ENCODE measurements at regions not wholly inside any gene's neighbourhood (a gene's known extent, or its start where the extent isn't known, plus 50 kb on each side); places are given as distances from the start of the nearest gene placed in this dataset.
A peak's percentile ranks its signal among the peaks of the same experiment; 100 is the strongest.

- no peak for ATAC-seq
- Mint-ChIP-seq H3K4me3 (no peak overlapping the region), H3K27me3 (no peaks in the 10 kb centered on the region), H3K9me3 (peaks cover 0 to 12% of the 10 kb centered on the region in 2 donors), H3K4me1 (no peaks in the 10 kb centered on the region), H3K27ac (no peak overlapping the region)
- DNase-seq, result no peak
Measured at GRCh38 chr4:96103086-96103485, 263.2 kb downstream of the PDHA2 start.

DNA sequence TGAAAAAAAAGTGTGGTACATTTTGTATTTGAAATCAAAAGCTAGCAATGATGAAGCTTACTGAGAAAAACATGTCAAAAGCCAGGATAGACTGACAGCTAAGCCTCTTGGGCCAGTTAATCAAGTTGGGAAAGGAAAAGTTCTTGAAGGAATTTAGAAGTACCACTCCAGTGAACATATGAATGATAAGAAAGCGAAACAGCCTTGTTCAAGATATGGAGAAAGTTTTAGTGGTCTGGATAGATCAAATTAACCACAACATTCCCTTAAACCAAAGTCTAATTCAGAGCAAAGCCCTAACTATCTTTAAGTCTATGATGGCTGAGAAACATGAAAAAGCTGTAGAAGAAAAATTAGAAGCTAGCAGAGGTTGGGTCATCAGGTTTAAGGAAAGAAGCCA, 268.3 kb downstream of the PDHA2 start:
- DNase-seq (no peak), ATAC-seq (no peak)
- H3K27me3 Mint-ChIP-seq, result no peaks in the 10 kb centered on the region
- H3K4me1 Mint-ChIP-seq, result no peaks in the 10 kb centered on the region
- H3K27ac Mint-ChIP-seq, result no peak overlapping the region
- no peak overlapping the region for H3K4me3 Mint-ChIP-seq
- peaks cover 0 to 6% of the 10 kb centered on the region in 2 donors for H3K9me3 Mint-ChIP-seq

- H3K27ac Mint-ChIP-seq, result no peak overlapping the region
- no peak overlapping the region for H3K4me3 Mint-ChIP-seq
- H3K4me1 Mint-ChIP-seq, result no peaks in the 10 kb centered on the region
- DNase-seq, result no peak
- ATAC-seq, result no peak
- peaks cover 8% of the 10 kb centered on the region for H3K27me3 Mint-ChIP-seq
- H3K9me3 Mint-ChIP-seq, result peaks cover 0 to 6% of the 10 kb centered on the region in 2 donors
Measured at GRCh38 chr4:96112631-96113030, 272.7 kb downstream of the PDHA2 start.

GRCh38 chr4:96120206-96120605, 280.3 kb downstream of the PDHA2 start:
- peak overlapping the region in 1 of 2 donors; percentile 67 for H3K27ac Mint-ChIP-seq
- no peak for ATAC-seq
- H3K9me3 Mint-ChIP-seq, result peaks cover 5 to 8% of the 10 kb centered on the region in 2 donors
- H3K4me3 Mint-ChIP-seq, result no peak overlapping the region
- H3K4me1 Mint-ChIP-seq, result no peaks in the 10 kb centered on the region
- H3K27me3 Mint-ChIP-seq, result no peaks in the 10 kb centered on the region
- no peak for DNase-seq

GRCh38 chr4:96126227-96126626, 286.3 kb downstream of the PDHA2 start:
- DNase-seq (no peak), ATAC-seq (peak; percentile 46)
- H3K27ac Mint-ChIP-seq, result no peak overlapping the region
- H3K9me3 Mint-ChIP-seq, result peaks cover 5 to 8% of the 10 kb centered on the region in 2 donors
- no peak overlapping the region for H3K4me3 Mint-ChIP-seq
- H3K27me3 Mint-ChIP-seq, result no peaks in the 10 kb centered on the region
- H3K4me1 Mint-ChIP-seq, result no peaks in the 10 kb centered on the region

DNA sequence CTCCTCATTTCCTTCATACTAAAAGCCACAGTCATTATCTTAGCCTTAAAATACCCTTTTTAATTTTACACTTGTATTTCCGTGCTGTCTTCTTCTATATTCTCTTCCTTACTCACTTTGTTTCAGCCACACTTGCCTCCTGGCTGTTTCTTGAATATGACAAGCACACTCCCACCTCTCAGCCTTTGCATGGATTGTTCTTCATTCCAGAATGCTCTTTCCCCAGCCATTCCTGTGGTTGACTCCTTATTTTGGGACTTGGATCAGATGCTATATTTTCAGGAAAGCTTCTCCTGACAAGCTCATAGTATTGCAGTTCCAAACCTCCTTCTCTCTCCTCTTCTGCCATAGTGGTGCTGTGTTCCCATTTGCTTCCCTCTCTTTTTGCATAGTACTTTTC, 291.3 kb downstream of the PDHA2 start:
- H3K9me3 Mint-ChIP-seq, result no peaks in the 10 kb centered on the region
- H3K27me3 Mint-ChIP-seq, result no peaks in the 10 kb centered on the region
- no peak overlapping the region for H3K27ac Mint-ChIP-seq
- no peaks in the 10 kb centered on the region for H3K4me1 Mint-ChIP-seq
- DNase-seq (no peak), ATAC-seq (no peak)
- H3K4me3 Mint-ChIP-seq, result no peak overlapping the region

GRCh38 chr4:96134806-96135205, 294.9 kb downstream of the PDHA2 start:
- H3K27ac Mint-ChIP-seq, result no peak overlapping the region
- H3K9me3 Mint-ChIP-seq, result no peaks in the 10 kb centered on the region
- H3K4me3 Mint-ChIP-seq, result no peak overlapping the region
- DNase-seq, result no peak
- no peak for ATAC-seq
- H3K27me3 Mint-ChIP-seq, result no peaks in the 10 kb centered on the region
- no peaks in the 10 kb centered on the region for H3K4me1 Mint-ChIP-seq

DNA sequence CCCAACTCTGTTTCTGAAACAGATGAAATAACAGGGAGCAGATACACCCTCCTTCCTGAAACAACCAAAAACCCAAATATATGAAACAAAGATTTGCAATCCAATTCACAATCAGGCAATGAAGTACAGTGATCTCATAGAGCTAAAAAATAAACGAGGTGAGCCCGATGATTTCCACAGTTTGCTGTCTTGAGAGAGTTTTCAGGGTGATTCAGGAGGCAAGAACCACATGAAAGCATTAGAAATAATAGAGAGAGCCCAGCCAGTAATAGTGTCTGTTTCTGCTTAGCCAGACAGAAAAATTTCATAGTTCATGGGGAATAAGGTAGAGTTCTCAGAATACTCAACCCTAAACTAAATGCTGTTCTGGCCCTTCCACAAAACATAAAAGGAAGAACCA, 296.2 kb downstream of the PDHA2 start:
- Mint-ChIP-seq H3K4me1 (no peaks in the 10 kb centered on the region), H3K4me3 (no peak overlapping the region), H3K27ac (no peak overlapping the region), H3K27me3 (no peaks in the 10 kb centered on the region), H3K9me3 (no peaks in the 10 kb centered on the region)
- no peak for DNase-seq
- ATAC-seq, result no peak

DNA sequence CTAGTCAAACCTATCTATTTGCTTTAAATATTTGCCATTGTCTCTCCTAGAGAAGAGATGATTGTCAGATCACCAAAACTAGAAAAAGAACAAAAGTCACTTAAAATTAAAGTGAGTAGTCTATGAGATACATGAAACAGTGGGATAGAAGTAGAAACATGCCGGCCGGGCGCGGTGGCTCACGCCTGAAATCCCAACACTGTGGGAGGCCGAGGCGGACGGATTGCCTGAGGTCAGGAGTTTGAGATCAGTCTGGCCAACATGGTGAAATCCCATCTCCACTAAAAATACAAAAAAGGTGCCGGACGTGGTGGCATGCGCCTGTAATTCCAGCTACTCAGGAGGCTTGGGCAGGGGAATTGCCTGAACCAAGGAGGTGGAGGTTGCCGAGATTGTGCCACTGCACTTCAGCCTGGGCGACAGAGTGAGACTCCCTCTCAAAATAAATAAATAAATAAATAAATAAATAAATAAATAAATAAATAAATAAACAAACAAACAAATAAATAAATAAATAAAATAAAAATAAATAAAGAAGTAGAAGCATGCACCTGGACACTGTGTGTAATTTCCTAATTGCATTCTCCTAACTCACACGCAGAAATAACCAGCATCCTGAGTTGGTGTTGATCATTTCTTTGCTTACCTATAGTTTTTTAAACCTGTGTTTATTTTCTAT, 299.5 kb downstream of the PDHA2 start:
- peaks cover 0 to 8% of the 10 kb centered on the region in 2 donors for H3K9me3 Mint-ChIP-seq
- no peak for DNase-seq
- no peak overlapping the region for H3K4me3 Mint-ChIP-seq
- H3K27me3 Mint-ChIP-seq, result no peaks in the 10 kb centered on the region
- H3K27ac Mint-ChIP-seq, result no peak overlapping the region
- no peak for ATAC-seq
- no peaks in the 10 kb centered on the region for H3K4me1 Mint-ChIP-seq

DNA sequence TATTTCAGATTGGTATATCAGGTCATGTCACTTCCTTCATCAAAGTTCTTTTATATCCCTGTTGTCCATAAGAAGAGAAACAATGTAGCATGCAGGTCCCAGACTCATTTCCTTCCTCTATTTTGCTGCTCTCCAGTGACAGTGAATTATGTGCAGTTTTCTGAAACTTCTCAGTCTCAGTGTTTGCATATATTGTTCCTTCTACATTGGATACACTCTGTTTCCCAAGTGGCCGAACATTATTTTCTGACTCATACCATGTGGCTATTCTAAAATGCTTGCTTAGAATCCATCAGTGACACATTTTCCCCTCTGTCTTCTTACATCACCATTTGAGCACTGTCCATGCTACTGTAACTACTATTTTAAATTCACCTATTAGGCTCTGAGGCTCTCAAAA, 305.7 kb downstream of the PDHA2 start:
- no peaks in the 10 kb centered on the region for H3K4me1 Mint-ChIP-seq
- H3K27me3 Mint-ChIP-seq, result no peaks in the 10 kb centered on the region
- DNase-seq (no peak), ATAC-seq (no peak)
- H3K9me3 Mint-ChIP-seq, result peaks cover 0 to 8% of the 10 kb centered on the region in 2 donors
- H3K27ac Mint-ChIP-seq, result no peak overlapping the region
- no peak overlapping the region for H3K4me3 Mint-ChIP-seq

DNA sequence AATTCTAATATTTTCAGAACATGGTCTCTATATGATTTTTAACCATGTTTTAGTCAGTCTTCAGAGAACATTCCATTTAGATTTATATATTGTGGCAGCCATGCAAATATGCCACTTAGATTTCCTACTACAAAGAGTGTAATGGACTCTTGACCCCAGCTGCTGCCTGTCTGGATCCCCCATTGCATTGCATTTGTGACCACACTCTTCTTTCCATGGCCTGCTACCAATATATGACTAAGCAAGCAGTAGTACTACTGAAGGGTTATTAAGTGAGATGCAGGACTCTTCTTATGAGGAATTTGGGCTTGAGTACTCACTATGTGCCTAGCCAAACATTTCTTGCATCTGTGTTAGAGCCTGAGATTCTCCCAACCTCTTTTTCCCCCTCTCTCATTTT, 306.8 kb downstream of the PDHA2 start:
- no peaks in the 10 kb centered on the region for H3K4me1 Mint-ChIP-seq
- DNase-seq (no peak), ATAC-seq (no peak)
- H3K9me3 Mint-ChIP-seq, result peaks cover 0 to 3% of the 10 kb centered on the region in 2 donors
- no peak overlapping the region for H3K4me3 Mint-ChIP-seq
- H3K27ac Mint-ChIP-seq, result no peak overlapping the region
- H3K27me3 Mint-ChIP-seq, result no peaks in the 10 kb centered on the region

- DNase-seq (no peak), ATAC-seq (no peak)
- Mint-ChIP-seq H3K27ac (no peak overlapping the region), H3K27me3 (no peaks in the 10 kb centered on the region), H3K4me1 (no peaks in the 10 kb centered on the region), H3K9me3 (no peaks in the 10 kb centered on the region), H3K4me3 (no peak overlapping the region)
Measured at GRCh38 chr4:96149894-96150293, 310.0 kb downstream of the PDHA2 start.

GRCh38 chr4:96150466-96150865, 310.6 kb downstream of the PDHA2 start:
- DNase-seq (no peak), ATAC-seq (no peak)
- Mint-ChIP-seq H3K4me3 (no peak overlapping the region), H3K27ac (no peak overlapping the region), H3K9me3 (no peaks in the 10 kb centered on the region), H3K4me1 (no peaks in the 10 kb centered on the region), H3K27me3 (no peaks in the 10 kb centered on the region)

DNA sequence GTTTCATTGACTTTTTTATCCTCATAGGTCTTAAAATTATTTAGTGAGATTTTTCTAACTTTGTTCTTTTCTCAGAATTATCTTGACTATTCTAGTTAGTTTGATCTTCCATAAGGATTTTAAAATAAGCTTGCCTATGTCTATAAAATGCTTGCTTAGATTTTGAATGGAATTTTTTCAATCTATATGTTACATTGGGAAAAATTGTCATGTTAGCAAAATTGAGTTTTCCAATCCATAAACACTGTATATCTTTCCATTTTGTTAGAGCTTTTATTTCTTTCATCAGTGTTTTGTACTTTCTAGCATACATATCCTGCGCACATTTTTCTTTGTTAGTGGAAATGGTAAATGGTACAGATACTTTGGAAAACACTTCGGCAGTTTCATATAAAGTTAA, 312.9 kb downstream of the PDHA2 start:
- H3K27ac Mint-ChIP-seq, result no peak overlapping the region
- DNase-seq (no peak), ATAC-seq (no peak)
- H3K4me1 Mint-ChIP-seq, result no peaks in the 10 kb centered on the region
- H3K27me3 Mint-ChIP-seq, result no peaks in the 10 kb centered on the region
- no peak overlapping the region for H3K4me3 Mint-ChIP-seq
- H3K9me3 Mint-ChIP-seq, result no peaks in the 10 kb centered on the region

GRCh38 chr4:96154676-96155075, 314.8 kb downstream of the PDHA2 start:
- H3K9me3 Mint-ChIP-seq, result no peaks in the 10 kb centered on the region
- H3K27me3 Mint-ChIP-seq, result no peaks in the 10 kb centered on the region
- no peak overlapping the region for H3K27ac Mint-ChIP-seq
- no peak overlapping the region for H3K4me3 Mint-ChIP-seq
- H3K4me1 Mint-ChIP-seq, result no peaks in the 10 kb centered on the region
- no peak for DNase-seq
- no peak for ATAC-seq

GRCh38 chr4:96162636-96163035, 322.7 kb downstream of the PDHA2 start:
- DNase-seq, result no peak
- no peak overlapping the region for H3K4me3 Mint-ChIP-seq
- H3K27ac Mint-ChIP-seq, result no peak overlapping the region
- ATAC-seq, result no peak
- H3K4me1 Mint-ChIP-seq, result no peaks in the 10 kb centered on the region
- no peaks in the 10 kb centered on the region for H3K27me3 Mint-ChIP-seq
- peaks cover 0 to 5% of the 10 kb centered on the region in 2 donors for H3K9me3 Mint-ChIP-seq

- H3K4me1 Mint-ChIP-seq, result no peaks in the 10 kb centered on the region
- peaks cover 0 to 5% of the 10 kb centered on the region in 2 donors for H3K9me3 Mint-ChIP-seq
- no peak overlapping the region for H3K27ac Mint-ChIP-seq
- no peaks in the 10 kb centered on the region for H3K27me3 Mint-ChIP-seq
- ATAC-seq, result no peak
- no peak overlapping the region for H3K4me3 Mint-ChIP-seq
- DNase-seq, result no peak
Measured at GRCh38 chr4:96164814-96165351, 325.0 kb downstream of the PDHA2 start.

Data from stimulated activated naive CD8-positive, alpha-beta T cell treated with anti-CD3 and anti-CD28 coated beads, Interleukin-15, amount 100 ng/mL, for 72 hours (primary cell).